A673 (cell line): ENCODE measurements at regions not wholly inside any gene's neighbourhood (a gene's known extent, or its start where the extent isn't known, plus 50 kb on each side); places are given as distances from the start of the nearest gene placed in this dataset.

ENCODE experiments used
- CTCF ChIP-seq: fragments of 300-800, 200-600 bp; sonication (generic); conservative IDR thresholded peaks from 2 replicates; pipeline ENCODE4 v1.5.1; 2017; ENCODE audit warnings: low read depth, mild to moderate bottlenecking, antibody characterized with exemption, low read length, moderate library complexity, mixed read lengths
- EZH2 ChIP-seq: fragments of 200-600 bp; sonication (generic); IDR thresholded peaks from 2 replicates; pipeline ENCODE4 v1.6.1; 2017; ENCODE audit warnings: borderline replicate concordance, low read depth, mild to moderate bottlenecking, mixed read lengths, antibody characterized with exemption, low read length; ENCODE audit not compliant: poor library complexity, severe bottlenecking

- TF ChIP-seq CTCF (no peak), EZH2 (no peak)
Measured at GRCh38 chr2:236687296-236687965, 117.8 kb downstream of the ACKR3 start.
